HG02884 (cell line): ENCODE measurements at regions not wholly inside any gene's neighbourhood (a gene's known extent, or its start where the extent isn't known, plus 50 kb on each side); places are given as distances from the start of the nearest gene placed in this dataset.

Source experiments
- ATAC-seq: cut with Tn5 transposase; IDR thresholded peaks from one replicate; pipeline ENCODE4 v1.9.1; 2021; ENCODE audit warnings: mild to moderate bottlenecking, moderate library complexity; ENCODE audit not compliant: unreplicated experiment

DNA sequence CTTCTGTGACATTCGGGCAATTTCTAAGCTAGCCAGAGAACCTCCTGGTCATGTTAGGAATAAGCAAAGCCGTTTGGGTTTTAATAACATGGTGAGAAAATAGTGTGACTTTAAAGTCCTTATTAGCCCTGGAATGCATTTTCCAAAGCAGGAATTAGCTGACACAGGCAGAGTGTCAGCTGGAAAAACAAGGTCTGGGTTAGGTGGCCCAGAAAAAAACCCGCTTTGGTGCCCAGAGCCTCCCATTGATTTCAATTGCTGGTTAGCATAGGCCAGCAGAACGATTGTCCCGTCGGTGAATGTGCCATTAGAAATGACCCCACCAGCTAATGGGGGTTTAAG, 62.1 kb upstream of the CPEB4 start:
- ATAC-seq = no peak

DNA sequence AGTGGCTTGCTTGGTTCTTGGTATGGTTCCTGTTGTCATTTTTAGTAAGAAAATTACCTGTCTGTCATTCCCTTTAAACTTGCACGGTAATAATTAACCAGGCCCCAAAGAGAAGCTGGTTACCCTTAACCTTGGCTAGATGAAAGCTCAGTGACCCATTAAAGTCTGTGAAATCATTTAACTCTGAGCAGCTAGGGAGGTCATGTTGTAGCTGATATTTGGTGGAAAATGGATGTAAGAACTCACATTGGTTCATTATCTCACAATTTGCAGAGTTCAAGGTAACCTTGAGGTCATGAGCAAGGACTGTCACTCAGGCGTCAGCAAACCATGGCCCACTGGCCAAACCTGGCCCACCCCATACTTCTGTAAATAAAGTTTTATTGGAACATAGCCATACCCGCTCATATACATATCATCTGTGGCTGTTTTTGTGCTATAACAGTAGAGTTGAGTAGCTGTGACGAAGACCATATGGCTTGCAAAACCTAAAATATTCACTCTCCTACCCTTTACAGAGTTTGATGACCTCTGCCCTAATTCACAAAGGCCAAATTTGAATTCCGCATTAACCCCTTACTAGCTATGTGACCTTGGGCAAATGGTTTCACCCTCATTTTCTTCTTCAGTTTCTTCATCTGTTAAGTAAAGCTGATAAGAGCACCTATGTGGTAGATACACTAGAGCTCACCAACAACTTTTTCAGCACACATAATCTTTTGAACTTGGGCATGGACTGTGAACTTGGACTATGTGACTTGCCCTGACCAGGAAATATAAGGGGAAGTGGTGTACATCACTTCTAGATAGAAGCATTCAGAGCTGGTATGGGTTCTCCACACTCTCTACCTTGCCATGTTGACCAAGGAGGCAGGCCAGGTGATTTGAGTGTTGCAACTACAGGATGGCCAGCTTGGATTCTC, 61.5 kb upstream of the CPEB4 start:
- ATAC-seq = no peak

DNA sequence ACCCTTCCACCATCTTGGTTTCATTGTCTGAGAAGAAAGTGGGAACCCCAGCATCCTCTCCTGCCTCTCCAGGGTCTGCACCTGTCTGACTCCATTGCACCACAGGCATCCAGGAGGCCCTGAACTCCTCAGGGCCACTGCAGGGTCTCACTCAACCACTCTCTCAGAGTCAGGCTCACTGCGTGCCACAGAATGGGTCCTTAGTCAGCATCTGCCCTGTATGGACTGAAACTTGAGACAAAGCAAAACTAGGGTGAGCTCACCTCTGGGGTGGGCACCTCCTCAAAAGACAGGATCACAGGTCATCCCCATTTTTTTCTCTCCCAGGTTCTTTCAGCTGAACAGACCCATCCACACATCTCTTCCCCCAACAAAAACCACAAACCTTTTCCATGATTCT, 59.2 kb upstream of the CPEB4 start:
- no peak for ATAC-seq

DNA sequence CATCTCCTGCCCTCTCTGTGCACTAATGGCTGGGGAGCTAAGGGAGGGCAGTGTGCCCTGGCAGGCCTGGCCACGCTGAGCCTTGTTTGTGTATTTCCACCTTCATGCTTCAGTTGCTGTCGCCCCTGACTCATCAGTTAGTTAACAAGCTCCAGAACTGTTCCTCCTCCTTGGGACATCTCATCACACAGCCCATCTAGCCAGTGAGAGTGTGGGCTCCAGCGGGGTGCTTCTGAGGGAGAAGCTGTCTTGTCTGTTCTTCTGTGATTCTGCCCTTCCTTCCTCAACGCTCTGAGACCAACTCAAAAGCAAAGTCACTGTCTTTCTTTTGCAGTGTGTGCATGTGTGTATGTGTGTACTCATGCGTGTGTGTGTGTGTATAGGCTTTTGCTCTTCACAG, 58.3 kb upstream of the CPEB4 start:
- no peak for ATAC-seq

DNA sequence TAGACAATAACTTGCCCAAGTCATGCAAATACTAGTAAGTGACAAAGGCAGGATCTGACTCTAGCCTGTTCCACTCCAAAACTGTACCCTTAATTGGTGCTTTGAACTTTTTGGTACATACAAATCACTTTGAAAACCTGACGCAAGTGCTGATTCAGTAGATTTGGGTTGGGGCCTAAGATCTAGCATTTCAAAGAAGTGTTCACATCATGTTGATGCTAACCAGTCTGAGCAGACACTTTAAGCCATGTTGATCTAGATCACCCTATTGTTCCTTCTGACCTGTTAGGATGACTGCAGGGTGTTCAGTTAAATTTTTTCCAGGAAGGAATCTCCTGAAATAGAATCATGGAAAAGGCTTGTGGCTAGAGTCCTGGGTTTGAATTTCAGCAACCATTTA, 57.7 kb upstream of the CPEB4 start:
- no peak for ATAC-seq

DNA sequence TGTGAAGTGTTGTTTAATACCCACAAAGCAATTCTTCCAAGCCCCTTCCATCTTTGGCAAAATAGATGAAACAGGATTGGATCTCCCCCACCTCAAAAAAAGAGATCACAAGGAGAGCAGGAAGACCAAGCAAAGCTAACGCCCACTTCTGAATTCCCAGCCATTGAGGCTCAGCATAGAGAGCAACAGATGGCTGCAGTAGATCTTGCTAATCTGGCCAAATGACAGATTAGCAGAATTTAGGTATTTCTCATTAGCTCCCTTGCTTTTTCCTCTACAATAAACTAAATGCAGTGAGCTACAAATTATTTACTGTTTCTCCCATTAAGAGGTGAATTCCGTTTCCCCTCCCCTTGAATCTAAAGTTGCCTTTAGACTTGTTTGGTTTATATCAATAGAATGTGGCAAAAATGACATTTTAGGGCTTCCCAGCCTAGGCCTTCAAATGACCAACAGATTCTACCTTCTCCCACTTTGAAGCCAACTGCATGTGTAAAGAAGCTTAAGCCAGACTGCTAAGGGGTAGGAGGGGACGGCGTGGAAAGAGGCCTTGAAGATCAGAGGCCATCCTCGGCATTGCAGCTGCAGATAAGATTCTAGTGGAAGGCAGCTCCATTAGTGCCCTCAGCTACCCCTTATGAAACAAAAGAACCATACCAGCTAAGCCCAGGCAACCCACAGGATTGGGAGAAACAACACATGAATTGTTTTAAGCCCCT, 56.8 kb upstream of the CPEB4 start:
- ATAC-seq = no peak

DNA sequence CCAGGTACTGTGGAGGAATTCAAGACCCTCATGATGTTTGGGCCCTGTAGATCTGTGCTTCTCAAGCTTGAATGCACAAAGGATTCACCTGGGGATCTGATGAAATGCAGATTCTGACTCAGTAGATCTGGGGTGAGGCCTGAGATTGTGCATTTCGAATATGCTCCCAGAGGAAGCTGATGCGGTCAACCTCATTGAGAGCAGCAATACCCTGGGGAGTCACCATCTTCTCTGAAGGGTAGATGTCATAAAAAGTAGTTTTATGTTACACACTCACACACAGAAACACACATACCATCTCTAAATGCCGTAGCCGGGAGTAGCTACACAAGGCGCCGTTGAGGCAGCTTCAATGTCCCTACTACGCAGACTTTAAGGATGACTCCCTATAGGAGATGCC, 55.8 kb upstream of the CPEB4 start:
- ATAC-seq = no peak

DNA sequence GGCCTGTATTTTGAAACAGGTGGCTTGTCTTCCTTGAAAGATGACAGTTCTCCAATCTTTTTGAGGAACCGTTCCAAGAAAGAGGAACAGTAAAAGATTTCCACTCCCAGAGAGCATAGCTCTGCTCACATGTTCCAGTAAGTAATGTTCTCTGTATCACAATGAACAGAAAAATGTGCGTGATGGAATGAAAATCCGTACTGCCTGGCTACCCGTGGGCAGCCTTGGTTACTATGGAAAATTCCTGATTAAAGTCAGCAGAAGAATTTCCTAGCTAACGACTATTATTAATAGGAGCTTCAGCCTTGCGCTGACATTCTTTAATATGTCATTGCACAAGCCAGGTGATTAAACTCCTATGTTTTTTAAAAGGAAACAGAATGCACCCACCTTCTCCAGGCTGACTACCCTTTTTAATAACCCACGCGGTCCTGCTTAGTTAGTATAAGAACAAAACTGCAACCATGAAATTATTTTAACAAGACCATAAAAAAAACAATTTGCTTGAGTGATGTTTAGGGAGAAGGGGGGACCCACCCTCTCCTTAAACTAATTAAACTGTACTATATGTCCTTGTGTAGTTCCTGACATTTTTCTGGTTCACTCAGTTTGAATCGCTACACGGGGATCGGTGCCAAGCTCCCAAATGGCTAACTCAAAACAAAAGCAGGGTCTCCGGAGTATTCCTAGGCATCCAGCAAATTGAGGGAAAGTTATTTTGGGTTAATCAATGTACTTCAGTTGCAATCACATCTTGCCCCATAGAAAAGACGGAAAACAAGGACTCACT, 54.8 kb upstream of the CPEB4 start:
- ATAC-seq = no peak

DNA sequence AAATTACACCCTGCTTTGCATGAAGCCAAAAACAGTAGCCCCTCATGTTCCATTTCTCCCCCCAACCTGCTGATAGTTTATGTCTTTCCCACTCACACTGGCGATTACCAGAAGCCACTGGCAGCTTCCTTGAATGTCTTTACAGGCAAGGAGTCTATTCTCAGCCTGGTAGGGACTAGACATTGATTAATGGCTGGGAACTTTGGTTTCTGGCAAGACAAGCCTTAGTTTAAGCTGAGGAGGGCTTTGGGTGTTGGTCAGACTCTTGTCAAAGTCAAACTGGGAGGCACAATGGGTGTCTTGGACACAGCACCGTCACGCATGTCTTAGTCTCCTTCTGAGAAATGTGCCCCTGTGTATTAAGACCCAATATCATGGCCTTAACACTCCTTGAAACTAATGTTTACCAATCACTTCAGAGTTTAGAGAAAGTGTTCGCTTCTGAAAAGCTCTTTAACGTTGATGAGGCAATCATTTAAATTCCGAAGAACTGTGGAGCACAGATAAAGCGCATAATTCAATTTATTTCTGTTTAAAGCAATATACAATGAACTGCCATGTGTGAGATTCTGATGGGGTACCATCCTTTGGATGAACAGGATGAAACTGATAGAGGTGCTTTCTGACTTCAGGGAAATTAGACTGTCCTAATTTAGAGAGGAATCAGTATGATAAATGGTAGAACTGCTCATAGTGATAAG, 53.9 kb upstream of the CPEB4 start:
- ATAC-seq = no peak

DNA sequence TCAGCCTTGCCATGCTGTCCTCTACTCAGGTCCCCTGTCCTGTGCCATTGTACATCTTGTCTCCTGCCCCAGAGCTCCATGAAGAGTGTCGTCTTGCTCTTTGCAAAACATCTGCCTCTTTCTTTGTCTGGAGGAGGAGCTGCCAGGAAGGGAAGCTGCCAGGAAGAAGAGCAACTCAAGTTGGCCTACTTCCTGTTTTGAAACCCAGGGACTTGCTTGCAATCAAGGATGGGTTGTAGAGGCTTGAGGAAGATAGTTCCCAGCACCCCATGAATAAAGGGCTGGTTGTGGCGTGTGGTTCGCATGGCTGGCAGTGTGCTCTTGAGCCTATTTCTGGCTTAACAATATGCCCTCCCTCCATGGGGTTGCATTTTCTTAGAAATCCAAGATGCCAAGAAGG, 53.0 kb upstream of the CPEB4 start:
- no peak for ATAC-seq

DNA sequence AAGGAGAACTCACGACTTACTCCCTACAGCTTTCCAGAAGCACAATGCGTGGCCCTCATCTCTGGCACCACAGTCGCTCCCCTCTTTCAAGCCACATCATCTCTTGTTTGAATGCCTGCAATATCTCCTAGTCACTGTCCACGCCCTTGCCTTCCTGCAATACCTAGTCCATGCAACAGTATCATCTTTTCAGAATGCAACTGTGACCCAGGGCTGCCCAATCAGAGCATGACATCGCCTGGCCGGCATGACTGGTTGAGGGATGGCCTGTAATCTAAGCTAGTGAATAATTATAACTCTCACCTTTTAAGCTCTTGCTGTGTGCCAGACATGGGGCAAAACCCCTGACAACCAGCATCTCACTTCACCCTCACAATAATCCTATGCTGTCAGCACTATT, 52.5 kb upstream of the CPEB4 start:
- ATAC-seq = no peak

DNA sequence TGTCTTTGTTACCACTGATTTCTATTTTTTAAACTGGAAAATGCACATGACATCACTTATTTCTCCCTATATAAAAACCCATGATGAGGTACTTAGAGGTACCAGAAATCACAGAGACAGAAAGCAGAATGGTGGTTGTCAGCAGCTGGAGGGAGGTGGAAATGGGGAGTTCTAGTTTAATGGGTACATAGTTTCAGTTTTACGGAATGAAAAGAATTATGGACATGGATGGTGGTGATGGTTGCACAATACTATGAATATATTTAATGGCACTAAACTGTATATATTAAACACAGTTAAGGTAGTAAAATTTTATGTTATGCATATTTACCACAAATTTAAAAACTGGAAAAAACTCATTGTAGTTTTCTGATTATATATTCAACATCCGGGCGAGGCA, 50.5 kb upstream of the CPEB4 start:
- no peak for ATAC-seq
